MM.1S (cell line): ENCODE measurements at regions not wholly inside any gene's neighbourhood (a gene's known extent, or its start where the extent isn't known, plus 50 kb on each side); places are given as distances from the start of the nearest gene placed in this dataset.

ENCODE experiments used
- CTCF ChIP-seq: fragments of 300-600 bp; sonication (generic); IDR thresholded peaks from 2 replicates; pipeline ENCODE4 v1.5.1; 2016; ENCODE audit warnings: antibody characterized with exemption, low read length, mixed read lengths
- EZH2phosphoT487 ChIP-seq: fragments of 300-600 bp; sonication (generic); IDR thresholded peaks from 2 replicates; pipeline ENCODE4 v1.6.1; 2018; ENCODE audit warnings: antibody characterized with exemption, low read length

- TF ChIP-seq EZH2phosphoT487 (no peak), CTCF (no peak)
Observed at GRCh38 chr4:137278431-137278830, 253.9 kb downstream of the PCDH18 start.
